Loucy (cell line): ENCODE measurements at regions not wholly inside any gene's neighbourhood (a gene's known extent, or its start where the extent isn't known, plus 50 kb on each side); places are given as distances from the start of the nearest gene placed in this dataset.

ENCODE experiments used
- H2AFZ ChIP-seq: fragments of 200-600 bp; sonication (generic); 2 replicates; pipeline ENCODE4 v1.6.0; 2016; ENCODE audit warnings: antibody characterized with exemption, mild to moderate bottlenecking, low read length, moderate library complexity
- H3F3A ChIP-seq: fragments of 200-600 bp; 2 replicates; pipeline ENCODE4 v1.6.0; 2016; ENCODE audit warnings: antibody characterized with exemption, low read depth, mild to moderate bottlenecking
- H3K27me3 ChIP-seq: fragments of 200-600 bp; sonication (generic); 2 replicates; pipeline ENCODE4 v1.6.1; 2014; ENCODE audit warnings: low read length, mild to moderate bottlenecking; ENCODE audit not compliant: insufficient read depth, poor library complexity, severe bottlenecking
- H3K36me3 ChIP-seq: fragments of 200-600 bp; sonication (generic); 2 replicates; pipeline ENCODE4 v1.6.1; 2016; ENCODE audit warnings: low read length; ENCODE audit not compliant: insufficient read depth
- H3K4me1 ChIP-seq: fragments of 200-600 bp; sonication (generic); 2 replicates; pipeline ENCODE4 v1.5.1; 2014; ENCODE audit warnings: low read length, mild to moderate bottlenecking; ENCODE audit not compliant: insufficient read depth, poor library complexity, severe bottlenecking
- H3K4me2 ChIP-seq: fragments of 200-600 bp; sonication (generic); 2 replicates; pipeline ENCODE4 v1.6.0; 2014; ENCODE audit warnings: antibody characterized with exemption, low read length, low read depth, mild to moderate bottlenecking; ENCODE audit not compliant: poor library complexity, severe bottlenecking
- H3K4me3 ChIP-seq: fragments of 200-600 bp; sonication (generic); 2 replicates; pipeline ENCODE4 v1.5.1; 2014; ENCODE audit warnings: low read length, mild to moderate bottlenecking, mixed read lengths; ENCODE audit not compliant: poor library complexity, severe bottlenecking
- H3K79me2 ChIP-seq: fragments of 200-600 bp; sonication (generic); 2 replicates; pipeline ENCODE4 v1.6.1; 2014; ENCODE audit warnings: low read length; ENCODE audit not compliant: insufficient read depth
- H3K9ac ChIP-seq: fragments of 200-600 bp; sonication (generic); 2 replicates; pipeline ENCODE4 v1.6.0; 2014; ENCODE audit warnings: mild to moderate bottlenecking, low read depth, low read length, moderate library complexity; ENCODE audit not compliant: poor library complexity, severe bottlenecking
- H3K9me2 ChIP-seq: fragments of 200-600 bp; sonication (generic); replicated peaks from 2 replicates; pipeline ENCODE4 v1.6.1; 2016; ENCODE audit warnings: low read depth, low read length, mixed read lengths
- H3K9me3 ChIP-seq: fragments of 200-600 bp; sonication (generic); 2 replicates; pipeline ENCODE4 v1.6.1; 2014; ENCODE audit warnings: mild to moderate bottlenecking, antibody characterized with exemption, low read length, low read depth; ENCODE audit not compliant: insufficient read depth
- H4K20me1 ChIP-seq: fragments of 200-600 bp; sonication (generic); 2 replicates; pipeline ENCODE4 v1.6.0; 2014; ENCODE audit warnings: antibody characterized with exemption, low read length, mild to moderate bottlenecking; ENCODE audit not compliant: insufficient read depth, poor library complexity, severe bottlenecking
- CTCF ChIP-seq: fragments of 200-600 bp; sonication (generic); conservative IDR thresholded peaks from 2 replicates; pipeline ENCODE4 v1.5.1; 2014; ENCODE audit warnings: mild to moderate bottlenecking, antibody characterized with exemption, low read length
- EZH2phosphoT487 ChIP-seq: fragments of 200-600 bp; IDR thresholded peaks from 2 replicates; pipeline ENCODE4 v1.6.1; 2018; ENCODE audit warnings: antibody characterized with exemption, mild to moderate bottlenecking, moderate library complexity, borderline replicate concordance

GRCh38 chr12:97630875-97631274 is 168.3 kb downstream of the RMST start:
- Histone ChIP-seq H3K36me3 (no peaks in the 10 kb centered on the region), H3K9ac (no peak overlapping the region), H3K4me1 (no peaks in the 10 kb centered on the region), H3K4me3 (no peak overlapping the region), H2AFZ (no peak overlapping the region), H3K27me3 (no peaks in the 10 kb centered on the region), H3K4me2 (no peak overlapping the region), H3K9me3 (no peaks in the 10 kb centered on the region), H3F3A (no peaks in the 10 kb centered on the region), H3K79me2 (no peaks in the 10 kb centered on the region), H4K20me1 (no peaks in the 10 kb centered on the region), H3K9me2 (no peaks in the 10 kb centered on the region)
- no peak for TF ChIP-seq CTCF
- TF ChIP-seq EZH2phosphoT487, result no peak

DNA sequence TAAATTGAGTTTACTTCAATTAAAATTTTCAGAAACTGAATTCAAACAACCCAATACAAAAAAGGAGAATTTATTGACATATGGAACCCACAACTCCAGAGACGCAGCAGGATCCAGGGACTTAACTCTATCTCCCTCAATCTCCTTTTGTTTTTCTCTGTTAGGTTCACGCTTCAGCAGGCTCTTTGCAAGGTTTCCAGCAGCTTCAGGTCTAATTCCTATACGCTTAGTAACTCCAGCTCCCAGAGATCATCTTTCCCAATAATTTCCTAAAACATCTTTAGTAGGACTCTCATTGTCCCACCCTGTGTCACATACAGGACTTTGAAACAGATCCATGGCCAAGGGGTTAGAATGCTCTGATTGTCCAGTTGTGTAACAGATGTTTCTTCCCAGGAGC is 175.2 kb downstream of the RMST start:
- TF ChIP-seq EZH2phosphoT487 (no peak), CTCF (no peak)
- no peak overlapping the region for H2AFZ ChIP-seq
- H3K79me2 ChIP-seq, result no peaks in the 10 kb centered on the region
- H3K4me3 ChIP-seq, result no peak overlapping the region
- no peaks in the 10 kb centered on the region for H3K36me3 ChIP-seq
- H3K9me3 ChIP-seq, result no peaks in the 10 kb centered on the region
- H3K4me1 ChIP-seq, result no peaks in the 10 kb centered on the region
- H3K4me2 ChIP-seq, result no peak overlapping the region
- no peaks in the 10 kb centered on the region for H3F3A ChIP-seq
- H3K9ac ChIP-seq, result no peak overlapping the region
- no peaks in the 10 kb centered on the region for H3K9me2 ChIP-seq
- no peaks in the 10 kb centered on the region for H4K20me1 ChIP-seq
- H3K27me3 ChIP-seq, result no peaks in the 10 kb centered on the region

DNA sequence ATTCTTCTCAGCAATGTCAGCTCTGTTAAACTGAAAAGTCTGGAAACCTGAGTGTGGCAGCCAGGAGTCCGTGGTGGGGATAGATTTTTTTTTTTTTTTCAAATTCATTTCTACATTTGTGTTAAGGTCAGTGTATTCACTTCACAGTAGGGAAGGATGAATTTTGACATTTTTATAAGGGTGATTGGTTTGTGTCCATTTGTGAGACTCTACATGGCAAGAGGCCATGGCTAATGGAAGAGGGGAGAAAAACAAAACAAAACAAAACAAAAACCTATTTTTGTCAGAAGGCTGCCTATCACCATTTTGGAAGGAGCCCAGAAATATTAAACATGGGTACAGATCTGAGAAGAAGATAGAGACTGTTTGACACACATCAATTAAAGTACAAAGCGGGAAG is 176.1 kb downstream of the RMST start:
- H3K36me3 ChIP-seq, result no peaks in the 10 kb centered on the region
- no peaks in the 10 kb centered on the region for H3K9me2 ChIP-seq
- no peaks in the 10 kb centered on the region for H3F3A ChIP-seq
- H3K79me2 ChIP-seq, result no peaks in the 10 kb centered on the region
- H2AFZ ChIP-seq, result no peak overlapping the region
- TF ChIP-seq EZH2phosphoT487 (no peak), CTCF (no peak)
- no peaks in the 10 kb centered on the region for H4K20me1 ChIP-seq
- no peaks in the 10 kb centered on the region for H3K4me1 ChIP-seq
- H3K9ac ChIP-seq, result no peak overlapping the region
- no peak overlapping the region for H3K4me2 ChIP-seq
- H3K4me3 ChIP-seq, result no peak overlapping the region
- no peaks in the 10 kb centered on the region for H3K27me3 ChIP-seq
- no peaks in the 10 kb centered on the region for H3K9me3 ChIP-seq
